HG03469 (cell line): ENCODE measurements at regions not wholly inside any gene's neighbourhood (a gene's known extent, or its start where the extent isn't known, plus 50 kb on each side); places are given as distances from the start of the nearest gene placed in this dataset.

ENCODE experiments used
- ATAC-seq: cut with Tn5 transposase; IDR thresholded peaks from one replicate; pipeline ENCODE4 v1.9.1; 2021; ENCODE audit warnings: mild to moderate bottlenecking, moderate library complexity, moderate number of reproducible peaks; ENCODE audit not compliant: unreplicated experiment

- no peak for ATAC-seq
Observed at GRCh38 chr3:72154391-72155335, 369.7 kb upstream of the PROK2 start.

GRCh38 chr3:72153477-72154314, 368.7 kb upstream of the PROK2 start:
- ATAC-seq = no peak

GRCh38 chr3:72152551-72153476, 367.9 kb upstream of the PROK2 start:
- no peak for ATAC-seq

GRCh38 chr3:72151465-72152238, 366.7 kb upstream of the PROK2 start:
- no peak for ATAC-seq

GRCh38 chr3:72150634-72151412, 365.9 kb upstream of the PROK2 start:
- ATAC-seq = no peak

- no peak for ATAC-seq
Observed at GRCh38 chr3:72149645-72150300, 364.8 kb upstream of the PROK2 start.

GRCh38 chr3:72147600-72147999, 362.7 kb upstream of the PROK2 start:
- no peak for ATAC-seq

GRCh38 chr3:72145506-72146380, 360.8 kb upstream of the PROK2 start:
- no peak for ATAC-seq

GRCh38 chr3:72144773-72145505, 360.0 kb upstream of the PROK2 start:
- ATAC-seq = peak; percentile 86

- ATAC-seq = no peak
Observed at GRCh38 chr3:72143966-72144717, 359.2 kb upstream of the PROK2 start.

- no peak for ATAC-seq
Observed at GRCh38 chr3:72143322-72143721, 358.4 kb upstream of the PROK2 start.

GRCh38 chr3:72142028-72142427, 357.1 kb upstream of the PROK2 start:
- no peak for ATAC-seq

GRCh38 chr3:72141264-72141663, 356.3 kb upstream of the PROK2 start:
- ATAC-seq = no peak

- ATAC-seq = no peak
Observed at GRCh38 chr3:72139316-72139715, 354.4 kb upstream of the PROK2 start.

GRCh38 chr3:72137865-72138861, 353.2 kb upstream of the PROK2 start:
- no peak for ATAC-seq
